ENCODE measurements at regions not wholly inside any gene's neighbourhood (a gene's known extent, or its start where the extent isn't known, plus 50 kb on each side); places are given as distances from the start of the nearest gene placed in this dataset.

- H3K9me3 Mint-ChIP-seq (ENCODE audit: unreplicated experiment): no peaks in the 10 kb centered on the region
- peaks cover 13% of the 10 kb centered on the region for H3K4me1 Mint-ChIP-seq (ENCODE audit: unreplicated experiment)
- DNase-seq (ENCODE audit: extremely low spot score, unreplicated experiment): no peak
- H3K4me3 Mint-ChIP-seq (ENCODE audit: unreplicated experiment): no peak overlapping the region
- no peak for TF ChIP-seq CTCF (IDR thresholded peaks at IDR 0.05)
- no peaks in the 10 kb centered on the region for H3K36me3 Mint-ChIP-seq (ENCODE audit: unreplicated experiment)
- H3K27me3 Mint-ChIP-seq (ENCODE audit: unreplicated experiment): no peaks in the 10 kb centered on the region
- H3K27ac Mint-ChIP-seq (ENCODE audit: unreplicated experiment): no peak overlapping the region
Observed at GRCh38 chr4:129193357-129194100, 97.6 kb downstream of the C4orf33 start.

- peaks cover 6% of the 10 kb centered on the region for H3K4me1 Mint-ChIP-seq (ENCODE audit: unreplicated experiment)
- no peaks in the 10 kb centered on the region for H3K27me3 Mint-ChIP-seq (ENCODE audit: unreplicated experiment)
- no peak for TF ChIP-seq CTCF (IDR thresholded peaks at IDR 0.05)
- no peak overlapping the region for H3K27ac Mint-ChIP-seq (ENCODE audit: unreplicated experiment)
- DNase-seq (ENCODE audit: extremely low spot score, unreplicated experiment): no peak
- H3K36me3 Mint-ChIP-seq (ENCODE audit: unreplicated experiment): no peaks in the 10 kb centered on the region
- no peak overlapping the region for H3K4me3 Mint-ChIP-seq (ENCODE audit: unreplicated experiment)
- no peaks in the 10 kb centered on the region for H3K9me3 Mint-ChIP-seq (ENCODE audit: unreplicated experiment)
Observed at GRCh38 chr4:129208481-129208880, 112.5 kb downstream of the C4orf33 start.

GRCh38 chr4:129213692-129214091 lies 117.7 kb downstream of the C4orf33 start:
- H3K9me3 Mint-ChIP-seq (ENCODE audit: unreplicated experiment): no peaks in the 10 kb centered on the region
- H3K36me3 Mint-ChIP-seq (ENCODE audit: unreplicated experiment): no peaks in the 10 kb centered on the region
- H3K27me3 Mint-ChIP-seq (ENCODE audit: unreplicated experiment): no peaks in the 10 kb centered on the region
- no peak for TF ChIP-seq CTCF (IDR thresholded peaks at IDR 0.05)
- DNase-seq (ENCODE audit: extremely low spot score, unreplicated experiment): no peak
- peaks cover 9% of the 10 kb centered on the region for H3K4me1 Mint-ChIP-seq (ENCODE audit: unreplicated experiment)
- no peak overlapping the region for H3K4me3 Mint-ChIP-seq (ENCODE audit: unreplicated experiment)
- H3K27ac Mint-ChIP-seq (ENCODE audit: unreplicated experiment): no peak overlapping the region

- DNase-seq (ENCODE audit: extremely low spot score, unreplicated experiment): no peak
- H3K9me3 Mint-ChIP-seq (ENCODE audit: unreplicated experiment): no peaks in the 10 kb centered on the region
- H3K27me3 Mint-ChIP-seq (ENCODE audit: unreplicated experiment): no peaks in the 10 kb centered on the region
- H3K27ac Mint-ChIP-seq (ENCODE audit: unreplicated experiment): peak overlapping the region; percentile 82
- TF ChIP-seq CTCF (IDR thresholded peaks at IDR 0.05): peak; percentile 70
- H3K4me3 Mint-ChIP-seq (ENCODE audit: unreplicated experiment): peak overlapping the region; percentile 28
- peaks cover 31% of the 10 kb centered on the region for H3K4me1 Mint-ChIP-seq (ENCODE audit: unreplicated experiment)
- no peaks in the 10 kb centered on the region for H3K36me3 Mint-ChIP-seq (ENCODE audit: unreplicated experiment)
Observed at GRCh38 chr4:129218360-129218759, 122.4 kb downstream of the C4orf33 start.

GRCh38 chr4:129218897-129219296 lies 122.9 kb downstream of the C4orf33 start:
- DNase-seq (ENCODE audit: extremely low spot score, unreplicated experiment): no peak

More at GRCh38 chr4:129218897-129219296, 122.9 kb downstream of the C4orf33 start:
- TF ChIP-seq CTCF (IDR thresholded peaks at IDR 0.05): no peak
- Mint-ChIP-seq H3K4me1 (ENCODE audit: unreplicated experiment) (peaks cover 36% of the 10 kb centered on the region), H3K27me3 (ENCODE audit: unreplicated experiment) (no peaks in the 10 kb centered on the region), H3K4me3 (ENCODE audit: unreplicated experiment) (peak overlapping the region; percentile 28), H3K36me3 (ENCODE audit: unreplicated experiment) (no peaks in the 10 kb centered on the region), H3K9me3 (ENCODE audit: unreplicated experiment) (no peaks in the 10 kb centered on the region), H3K27ac (ENCODE audit: unreplicated experiment) (peak overlapping the region; percentile 82)
